ENCODE measurements at regions not wholly inside any gene's neighbourhood (a gene's known extent, or its start where the extent isn't known, plus 50 kb on each side); places are given as distances from the start of the nearest gene placed in this dataset.

DNA sequence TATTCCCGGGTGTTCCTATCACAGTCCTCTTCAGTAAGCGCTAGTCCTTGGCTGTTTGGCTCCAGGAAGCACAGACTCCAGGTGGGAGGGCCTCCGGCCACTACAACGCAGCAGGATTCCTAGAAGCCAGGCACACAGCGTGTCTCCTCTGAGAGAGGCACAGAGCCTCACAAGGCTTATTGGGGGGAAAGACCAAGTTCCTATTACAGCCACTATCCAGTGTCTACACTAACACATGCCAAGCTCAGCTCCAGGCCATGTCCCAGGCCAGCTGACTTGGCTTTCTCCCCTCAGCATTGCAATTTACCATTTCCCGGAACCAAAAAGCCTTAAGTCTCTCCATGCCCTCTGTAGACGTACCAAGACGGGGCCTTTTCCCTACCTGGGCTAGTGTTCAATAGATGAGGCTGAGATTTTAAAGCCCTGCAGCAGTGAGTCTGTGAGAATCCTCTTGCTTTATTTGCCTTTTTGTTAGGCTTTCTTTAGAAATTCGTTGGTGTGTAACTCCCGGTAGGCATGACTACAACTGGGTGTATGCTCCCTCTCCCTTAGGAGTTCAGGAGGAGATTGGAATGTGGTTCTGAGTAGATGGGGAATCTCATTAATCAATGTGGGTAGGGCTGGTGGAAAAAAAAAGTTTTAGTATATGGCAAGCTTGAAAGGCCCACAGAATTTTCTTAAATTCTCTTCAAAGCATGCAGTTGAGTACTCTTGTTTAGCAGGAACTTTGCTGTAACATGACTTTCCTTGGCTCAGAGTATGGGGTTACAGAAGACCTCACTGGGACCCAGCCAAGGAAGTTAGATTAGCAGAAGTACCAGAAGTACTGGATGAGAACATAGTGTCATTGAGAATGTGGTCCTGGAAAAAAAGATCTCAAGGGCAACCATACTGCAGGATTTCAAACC is 84.3 kb upstream of the SLC1A3 start:
- Histone ChIP-seq H3K79me1 (ENCODE audit: low read depth in 1 of 2, low read length in 2 of 2) (no peaks in the 10 kb centered on the region), H3K4me3 (ENCODE audit: insufficient read depth, low read depth, low read length) (no peak overlapping the region), H3K14ac (replicated peaks; ENCODE audit: low read depth, low read length) (no peak overlapping the region), H4K8ac (ENCODE audit: low read depth in 2 of 2, low read length in 2 of 2) (no peak overlapping the region), H2AK9ac (replicated peaks; ENCODE audit: low read depth, low read length, poor library complexity) (no peak overlapping the region), H2BK20ac (ENCODE audit: low read depth, low read length) (no peak overlapping the region), H3K9me3 (ENCODE audit: control insufficient read depth, insufficient read depth, low read length) (no peaks in the 10 kb centered on the region), H3K36me3 (ENCODE audit: control insufficient read depth, insufficient read depth, low read length) (no peaks in the 10 kb centered on the region), H3K4ac (ENCODE audit: low read depth, low read length) (no peak overlapping the region), H4K5ac (ENCODE audit: low read depth, low read length) (no peak overlapping the region), H4K20me1 (ENCODE audit: insufficient read depth, low read length) (no peaks in the 10 kb centered on the region), H3K27me3 (ENCODE audit: control insufficient read depth, insufficient read depth, low read length) (peaks cover 3% of the 10 kb centered on the region; the same call in 1 of the 2 replicates), H3K9me1 (ENCODE audit: insufficient read depth, low read length) (no peaks in the 10 kb centered on the region; the same call in 1 of the 2 replicates), H2BK15ac (ENCODE audit: low read depth, low read length) (no peak overlapping the region), H2AK5ac (ENCODE audit: low read depth, low read length) (no peak overlapping the region), H4K91ac (ENCODE audit: insufficient read depth, low read depth, low read length) (no peak overlapping the region), H3K23ac (ENCODE audit: low read depth, low read length) (no peak overlapping the region), H3K18ac (ENCODE audit: low read depth, low read length) (no peak overlapping the region), H3K9ac (ENCODE audit: low read depth, low read length) (no peak overlapping the region), H2BK5ac (ENCODE audit: low read depth, low read length, poor library complexity, severe bottlenecking) (no peak overlapping the region), H3K56ac (ENCODE audit: extremely low read depth, insufficient read depth, low read length) (no peak overlapping the region), H3K27ac (ENCODE audit: insufficient read depth, low read length) (no peak overlapping the region), H3K4me1 (ENCODE audit: control insufficient read depth, insufficient read depth, low read length) (no peaks in the 10 kb centered on the region), H2BK120ac (ENCODE audit: low read depth, low read length) (no peak overlapping the region), H2AFZ (replicated peaks; ENCODE audit: low read length, poor library complexity) (no peak overlapping the region), H3K4me2 (ENCODE audit: low read depth, low read length) (no peak overlapping the region)
- POLR2A ChIA-PET (ENCODE audit: unreplicated experiment): no interaction called here
- dilution Hi-C loops (cut with HindIII; ENCODE audit: low sequenced_read_pairs, unreplicated experiment): no loop called here
- ATAC-seq (ENCODE audit: low read depth) (no peak), DNase-seq (no peak)
- in situ Hi-C loops (cut with MboI; ENCODE audit: low sequenced_read_pairs): no loop called here
- TF ChIP-seq, protein P1, sequence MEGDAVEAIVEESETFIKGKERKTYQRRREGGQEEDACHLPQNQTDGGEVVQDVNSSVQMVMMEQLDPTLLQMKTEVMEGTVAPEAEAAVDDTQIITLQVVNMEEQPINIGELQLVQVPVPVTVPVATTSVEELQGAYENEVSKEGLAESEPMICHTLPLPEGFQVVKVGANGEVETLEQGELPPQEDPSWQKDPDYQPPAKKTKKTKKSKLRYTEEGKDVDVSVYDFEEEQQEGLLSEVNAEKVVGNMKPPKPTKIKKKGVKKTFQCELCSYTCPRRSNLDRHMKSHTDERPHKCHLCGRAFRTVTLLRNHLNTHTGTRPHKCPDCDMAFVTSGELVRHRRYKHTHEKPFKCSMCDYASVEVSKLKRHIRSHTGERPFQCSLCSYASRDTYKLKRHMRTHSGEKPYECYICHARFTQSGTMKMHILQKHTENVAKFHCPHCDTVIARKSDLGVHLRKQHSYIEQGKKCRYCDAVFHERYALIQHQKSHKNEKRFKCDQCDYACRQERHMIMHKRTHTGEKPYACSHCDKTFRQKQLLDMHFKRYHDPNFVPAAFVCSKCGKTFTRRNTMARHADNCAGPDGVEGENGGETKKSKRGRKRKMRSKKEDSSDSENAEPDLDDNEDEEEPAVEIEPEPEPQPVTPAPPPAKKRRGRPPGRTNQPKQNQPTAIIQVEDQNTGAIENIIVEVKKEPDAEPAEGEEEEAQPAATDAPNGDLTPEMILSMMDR (conservative IDR thresholded peaks at IDR 0.05; ENCODE audit: low read depth, low read length): no peak
- intact Hi-C loops (cut with micrococcal nuclease): no loop called here
- CTCF ChIA-PET: no interaction called here
- 90% methylated on average over 2 of the region's 10 CpGs; no CpG with 5 or more reads in 1 of the 2 experiments for WGBS, 2 experiments (ENCODE audit: extremely low coverage in 2 of 2, insufficient read length in 1 of 2)
- no TSS peak for BruUV-seq (replicated peaks)

Data from IMR-90 (cell line).